ENCODE measurements at regions not wholly inside any gene's neighbourhood (a gene's known extent, or its start where the extent isn't known, plus 50 kb on each side); places are given as distances from the start of the nearest gene placed in this dataset.

DNA sequence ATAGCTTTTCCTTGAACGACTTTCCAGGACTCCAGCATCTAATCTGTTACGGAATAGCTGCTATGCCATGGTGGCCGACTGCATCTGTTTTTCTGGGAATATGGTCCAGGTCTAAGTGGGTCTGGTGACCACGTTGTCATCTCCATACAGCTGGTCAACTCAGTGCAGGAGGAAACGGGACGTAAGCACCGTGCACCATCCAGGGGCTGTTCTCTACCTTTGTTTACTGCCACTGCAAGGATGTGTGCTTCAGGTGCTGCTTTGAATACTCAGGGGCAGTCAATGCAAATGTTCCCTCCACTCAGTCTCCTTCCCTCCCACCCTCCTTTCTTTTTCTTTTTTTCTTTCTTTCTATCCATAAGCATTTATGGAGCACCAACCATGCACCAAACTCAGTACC, 648.2 kb downstream of the VRK1 start:
- no peak for DNase-seq (ENCODE audit: low spot score)

- no peak for DNase-seq (ENCODE audit: low spot score)
Measured at GRCh38 chr14:97446087-97446486, 648.9 kb downstream of the VRK1 start.

GRCh38 chr14:97452314-97452713, 655.1 kb downstream of the VRK1 start:
- DNase-seq (ENCODE audit: low spot score): no peak

GRCh38 chr14:97453991-97454390, 656.8 kb downstream of the VRK1 start:
- no peak for DNase-seq (ENCODE audit: low spot score)

- DNase-seq (ENCODE audit: low spot score): no peak
Measured at GRCh38 chr14:97456462-97456861, 659.3 kb downstream of the VRK1 start.

GRCh38 chr14:97456958-97457357, 659.8 kb downstream of the VRK1 start:
- no peak for DNase-seq (ENCODE audit: low spot score)

DNA sequence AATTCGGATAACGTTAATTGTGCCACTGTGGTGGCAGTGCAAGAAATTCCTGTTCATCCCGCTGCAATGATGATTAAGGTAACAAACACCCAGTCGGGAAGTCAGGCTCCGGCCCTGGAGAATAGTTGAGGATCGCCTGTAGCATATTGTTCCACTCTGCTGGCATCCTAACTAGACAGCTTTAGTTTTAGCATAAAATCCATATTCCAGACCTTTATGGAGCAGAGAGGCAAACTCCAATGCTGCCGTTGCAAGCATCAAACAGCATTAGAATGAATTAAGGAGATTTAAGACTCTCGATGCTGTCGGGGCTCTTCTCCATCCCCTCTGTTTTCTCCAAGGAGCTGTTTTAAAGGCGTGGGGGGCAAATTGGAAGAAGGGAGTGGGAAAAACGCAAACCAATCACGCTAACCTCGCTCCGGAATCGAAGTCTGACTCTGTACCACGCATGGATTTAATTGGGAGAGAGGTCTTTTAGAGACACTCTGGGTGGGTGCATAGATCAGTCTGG, 660.4 kb downstream of the VRK1 start:
- peak; percentile 3 for DNase-seq (ENCODE audit: low spot score)

DNA sequence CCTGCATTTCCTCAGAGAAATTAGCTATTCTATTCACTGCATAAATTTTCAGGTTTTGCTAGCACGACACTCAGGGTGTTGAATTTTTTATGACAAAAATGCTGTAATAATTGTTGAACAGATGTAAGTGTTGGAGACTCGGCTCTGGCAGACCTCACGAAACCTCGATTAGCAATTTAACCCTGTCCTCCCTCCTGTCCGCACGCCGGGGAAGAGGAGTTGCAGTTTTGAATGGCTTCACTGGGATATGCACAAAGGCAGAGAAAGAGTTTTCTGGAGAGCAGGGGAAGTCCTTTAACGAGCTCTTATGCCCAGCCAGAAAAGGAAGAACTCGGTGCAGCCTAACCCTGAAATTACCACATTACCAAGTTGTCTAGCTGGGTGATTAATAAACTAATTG, 661.1 kb downstream of the VRK1 start:
- DNase-seq (ENCODE audit: low spot score): peak; percentile 4

DNA sequence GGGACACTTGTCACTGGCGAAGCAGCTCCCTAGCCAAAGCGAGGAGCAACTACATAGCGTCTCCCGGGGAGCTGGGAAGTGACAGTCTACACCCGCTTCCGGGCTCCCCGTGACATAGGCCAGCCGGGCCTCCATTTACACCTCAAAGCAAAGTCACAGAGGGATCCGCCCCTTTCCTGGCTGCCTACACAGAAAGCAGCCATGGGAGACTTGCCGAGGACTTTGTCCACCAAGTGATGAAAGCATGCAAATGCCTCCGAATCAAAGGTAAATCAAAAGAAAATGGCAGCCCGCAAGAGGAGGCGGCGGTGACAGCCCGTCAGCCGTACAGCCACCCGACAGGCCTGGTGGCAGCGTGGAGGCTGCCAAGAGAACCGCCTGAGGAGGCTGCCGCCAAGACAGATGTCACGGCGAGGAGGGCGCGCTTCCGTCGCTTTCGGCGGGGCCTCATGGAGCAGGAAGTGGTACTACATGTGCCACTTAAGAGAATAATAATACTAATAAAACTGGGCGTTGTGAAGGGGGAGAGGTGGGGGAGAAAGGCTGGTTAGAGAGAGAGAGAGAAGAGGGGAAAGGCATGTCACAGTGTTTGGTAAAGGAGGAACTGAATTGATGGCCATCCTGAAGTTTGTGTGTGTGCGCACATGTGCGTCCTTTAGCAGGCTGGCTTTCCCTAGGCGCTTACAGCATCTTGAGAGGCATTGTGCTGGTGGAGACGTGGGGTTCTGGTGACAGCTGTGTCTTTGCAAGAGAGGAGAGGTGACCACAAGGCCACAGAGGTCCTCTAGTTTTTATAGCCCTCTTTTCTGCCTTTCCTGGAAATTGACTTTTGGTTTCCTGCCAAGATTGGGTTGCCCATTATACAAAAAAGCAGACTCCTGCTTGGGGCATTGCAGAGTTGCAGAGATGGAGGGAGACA, 661.7 kb downstream of the VRK1 start:
- peak; percentile 20 for DNase-seq (ENCODE audit: low spot score)

GRCh38 chr14:97462081-97462480, 664.9 kb downstream of the VRK1 start:
- no peak for DNase-seq (ENCODE audit: low spot score)

- no peak for DNase-seq (ENCODE audit: low spot score)
Measured at GRCh38 chr14:97468220-97468619, 671.0 kb downstream of the VRK1 start.

GRCh38 chr14:97477353-97477752, 680.2 kb downstream of the VRK1 start:
- no peak for DNase-seq (ENCODE audit: low spot score)

DNA sequence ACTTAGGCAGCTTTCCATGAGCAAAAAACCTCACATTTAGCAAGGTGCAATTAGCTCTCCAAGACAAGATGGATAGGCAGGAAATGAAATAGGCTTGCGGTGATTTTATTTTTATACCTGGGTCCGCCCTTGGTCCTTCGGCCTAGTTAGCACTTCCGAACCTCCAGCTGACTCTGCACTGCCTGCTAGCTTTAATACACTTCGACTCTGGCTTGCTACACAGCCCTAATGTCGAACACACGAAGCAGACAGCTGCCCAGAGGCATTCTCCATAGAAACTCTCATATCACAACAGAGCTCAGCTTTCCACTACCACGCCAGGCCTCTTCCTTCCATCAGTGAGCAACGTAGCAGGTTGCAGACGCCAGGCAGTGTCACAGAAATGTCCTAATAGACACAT, 688.0 kb downstream of the VRK1 start:
- DNase-seq (ENCODE audit: low spot score): no peak

- no peak for DNase-seq (ENCODE audit: low spot score)
Measured at GRCh38 chr14:97486601-97487120, 689.5 kb downstream of the VRK1 start.

- DNase-seq (ENCODE audit: low spot score): no peak
Measured at GRCh38 chr14:97489750-97490149, 692.6 kb downstream of the VRK1 start.

DNA sequence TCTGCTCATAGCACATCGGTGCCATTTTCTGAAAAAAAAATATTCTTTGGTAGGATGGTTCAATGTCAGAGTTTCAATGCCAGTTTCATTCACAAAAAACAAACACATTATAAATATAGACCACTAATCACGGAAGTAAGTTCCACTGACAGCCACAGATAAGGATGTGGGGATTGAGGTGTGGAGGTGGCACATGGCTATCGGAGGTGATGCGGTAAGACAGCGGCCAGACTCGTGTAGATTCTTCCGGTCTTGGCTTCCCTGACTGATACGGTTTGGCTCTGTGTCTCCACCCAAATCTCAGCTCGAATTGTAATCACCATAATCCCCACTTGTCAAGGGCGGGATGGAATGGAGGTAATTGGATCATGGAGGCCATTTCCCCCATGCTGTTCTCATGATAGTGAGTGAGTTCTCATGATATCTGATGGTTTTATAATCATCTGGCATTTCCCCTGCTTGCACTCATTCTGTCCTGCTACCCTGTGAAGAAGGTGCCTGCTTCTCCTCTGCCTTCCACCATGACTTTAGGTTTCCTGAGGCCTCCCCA, 693.4 kb downstream of the VRK1 start:
- DNase-seq (ENCODE audit: low spot score): no peak

- no peak for DNase-seq (ENCODE audit: low spot score)
Measured at GRCh38 chr14:97491697-97492096, 694.5 kb downstream of the VRK1 start.

GRCh38 chr14:97499790-97500481, 702.8 kb downstream of the VRK1 start:
- no peak for DNase-seq (ENCODE audit: low spot score)

DNA sequence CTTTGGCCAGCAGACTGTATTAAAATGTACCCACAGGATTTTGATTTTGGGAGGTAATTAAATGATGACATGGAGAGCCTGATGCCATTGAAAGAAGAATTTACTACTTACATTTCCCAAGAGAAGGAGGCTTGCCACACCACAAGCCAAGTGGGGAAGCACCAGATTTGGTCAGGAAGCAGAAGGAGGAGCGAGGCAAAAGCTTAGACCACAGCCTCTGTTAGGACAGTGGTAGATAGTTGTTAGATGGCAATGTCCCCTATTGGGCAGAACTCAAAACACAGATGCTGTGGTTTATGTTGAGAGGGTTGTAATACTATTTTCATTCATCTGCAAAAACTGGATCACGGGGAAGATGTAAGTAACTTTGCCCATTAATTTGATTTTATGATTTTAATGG, 709.4 kb downstream of the VRK1 start:
- no peak for DNase-seq (ENCODE audit: low spot score)

DNA sequence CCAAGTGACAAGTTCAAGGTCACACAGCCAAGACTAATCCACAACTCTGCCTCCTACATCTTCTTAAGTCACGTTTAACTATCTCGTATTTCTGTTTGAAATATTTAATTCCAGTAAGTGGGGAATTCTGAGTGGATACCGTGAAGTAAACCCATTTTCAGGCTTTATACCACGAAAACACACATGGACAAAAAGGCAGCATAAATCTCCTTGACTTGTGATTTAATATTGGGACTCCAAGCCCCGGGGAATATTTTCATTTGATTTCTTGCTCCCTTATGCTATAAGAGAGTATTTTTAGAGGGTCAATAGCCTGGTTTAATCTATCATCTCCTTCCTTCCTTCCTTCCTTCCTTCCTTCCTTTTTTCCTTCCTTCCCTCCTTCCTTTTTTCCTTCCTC, 716.7 kb downstream of the VRK1 start:
- DNase-seq (ENCODE audit: low spot score): no peak

DNA sequence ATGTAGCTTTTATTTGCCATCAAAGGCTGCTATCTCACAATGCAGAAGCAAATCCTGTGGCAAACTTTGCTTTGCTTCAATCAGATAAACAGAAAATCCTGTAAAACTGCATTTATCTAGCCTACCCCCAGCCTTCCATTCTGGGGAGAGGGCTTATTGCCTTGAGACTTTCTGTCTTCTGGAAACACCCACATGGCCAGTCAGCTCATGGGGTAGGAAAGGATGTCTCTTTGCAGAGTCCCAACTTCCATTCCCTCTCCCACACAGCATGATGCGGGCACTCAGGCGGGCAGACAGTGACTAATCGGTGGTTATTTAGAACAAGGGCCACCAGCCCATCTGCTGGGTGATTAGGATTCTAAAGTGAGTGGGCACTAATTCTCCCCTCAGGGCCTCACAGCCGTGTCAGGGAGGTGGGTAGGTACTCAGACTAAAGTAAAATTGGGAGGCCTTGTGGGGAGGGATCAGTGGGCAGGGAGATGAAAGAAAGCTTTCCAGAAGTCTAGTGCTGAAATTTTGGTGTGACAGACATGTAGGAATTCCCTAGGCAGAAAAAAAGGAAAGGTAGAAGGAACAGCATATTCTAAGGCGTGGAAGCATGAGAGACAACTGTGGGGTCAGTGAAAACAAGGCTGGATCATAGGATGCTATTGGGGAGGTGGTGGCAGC, 720.5 kb downstream of the VRK1 start:
- no peak for DNase-seq (ENCODE audit: low spot score)

GRCh38 chr14:97523936-97524335, 726.8 kb downstream of the VRK1 start:
- no peak for DNase-seq (ENCODE audit: low spot score)
